GM19395 (cell line): ENCODE measurements at regions not wholly inside any gene's neighbourhood (a gene's known extent, or its start where the extent isn't known, plus 50 kb on each side); places are given as distances from the start of the nearest gene placed in this dataset.

Experiments used
- ATAC-seq: cut with Tn5 transposase; IDR thresholded peaks from one replicate; pipeline ENCODE4 v1.9.1; 2021; ENCODE audit warnings: mild to moderate bottlenecking, moderate library complexity; ENCODE audit not compliant: unreplicated experiment

GRCh38 chrX:39740078-39740477 is 357.7 kb downstream of the BCOR start:
- no peak for ATAC-seq

- ATAC-seq, result no peak
Measured at GRCh38 chrX:39741904-39742303, 355.9 kb downstream of the BCOR start.

- no peak for ATAC-seq
Measured at GRCh38 chrX:39745818-39746217, 351.9 kb downstream of the BCOR start.

- no peak for ATAC-seq
Measured at GRCh38 chrX:39749135-39749534, 348.6 kb downstream of the BCOR start.

GRCh38 chrX:39749728-39750127 is 348.0 kb downstream of the BCOR start:
- ATAC-seq, result no peak

GRCh38 chrX:39750256-39750790 is 347.4 kb downstream of the BCOR start:
- ATAC-seq, result no peak

GRCh38 chrX:39750848-39751247 is 346.9 kb downstream of the BCOR start:
- ATAC-seq, result no peak

- no peak for ATAC-seq
Measured at GRCh38 chrX:39752815-39753214, 344.9 kb downstream of the BCOR start.

- ATAC-seq, result no peak
Measured at GRCh38 chrX:39753293-39753996, 344.3 kb downstream of the BCOR start.

- ATAC-seq, result no peak
Measured at GRCh38 chrX:39755143-39756032, 342.4 kb downstream of the BCOR start.

GRCh38 chrX:39756086-39756883 is 341.5 kb downstream of the BCOR start:
- ATAC-seq, result no peak

- ATAC-seq, result no peak
Measured at GRCh38 chrX:39757971-39758370, 339.8 kb downstream of the BCOR start.

GRCh38 chrX:39758791-39759525 is 338.8 kb downstream of the BCOR start:
- ATAC-seq, result no peak

GRCh38 chrX:39759526-39760224 is 338.1 kb downstream of the BCOR start:
- no peak for ATAC-seq

- no peak for ATAC-seq
Measured at GRCh38 chrX:39760930-39761329, 336.8 kb downstream of the BCOR start.

- ATAC-seq, result no peak
Measured at GRCh38 chrX:39762266-39762841, 335.4 kb downstream of the BCOR start.

GRCh38 chrX:39764441-39764914 is 333.3 kb downstream of the BCOR start:
- ATAC-seq, result no peak

GRCh38 chrX:39765327-39765726 is 332.4 kb downstream of the BCOR start:
- no peak for ATAC-seq

- no peak for ATAC-seq
Measured at GRCh38 chrX:39766085-39766726, 331.6 kb downstream of the BCOR start.
